Tibial artery (tissue), 4 donors: ENCODE measurements at regions not wholly inside any gene's neighbourhood (a gene's known extent, or its start where the extent isn't known, plus 50 kb on each side); places are given as distances from the start of the nearest gene placed in this dataset.
"Not testable (repeated sequence)": the region's sequence is repeated elsewhere in the genome, so short reads cannot be mapped to it uniquely, and the experiment has no call there.

Experiments
- DNase-seq, 2 donors: peaks; one replicate each; pipeline ENCODE4 v3.0.0-alpha.2; 2019
- H3K27ac ChIP-seq, 2 donors: fragments of 200-600 bp; sonication (generic) in 1 of 2; 1 replicate in 1 of 2; 2 replicates in 1 of 2; pipeline ENCODE4 v1.5.1; 2018 to 2019; ENCODE audit warnings: mild to moderate bottlenecking in 1 of 2
- H3K27me3 ChIP-seq, 2 donors: fragments of 200-600 bp; sonication (generic) in 1 of 2; one replicate each; pipeline versions ENCODE4 v1.5.1 to v1.6.0; 2016 to 2019
- H3K36me3 ChIP-seq, 3 donors: fragments of 200-600 bp; sonication (generic) in 2 of 3; one replicate each; pipeline ENCODE4 v1.5.1; 2016 to 2019; ENCODE audit warnings: mild to moderate bottlenecking in 2 of 3
- H3K4me1 ChIP-seq, 4 donors: fragments of 200-600 bp; sonication (generic) in 2 of 4; 1 replicate in 3 of 4; 2 replicates in 1 of 4; pipeline ENCODE4 v1.5.1; 2016 to 2019
- H3K4me3 ChIP-seq, 2 donors: fragments of 200-600 bp; sonication (generic) in 1 of 2; 1 replicate in 1 of 2; 2 replicates in 1 of 2; pipeline ENCODE4 v1.5.1; 2018 to 2019; ENCODE audit warnings: mild to moderate bottlenecking in 2 of 2
- H3K9me3 ChIP-seq, 3 donors: fragments of 200-600 bp; sonication (generic) in 1 of 3; one replicate each; pipeline ENCODE4 v1.5.1; 2016 to 2019
- CTCF ChIP-seq, 2 experiments: fragments of 200-600 bp in 1 of 2; fragments of 450-650 bp in 1 of 2; IDR thresholded peaks; one replicate each; pipeline ENCODE4 v1.5.1; 2017 to 2019; ENCODE audit warnings: antibody characterized with exemption in 2 of 2, mild to moderate bottlenecking in 1 of 2, moderate library complexity in 1 of 2
- intact Hi-C: fragments of 100-400 bp; cut with DNase I; formaldehyde crosslinking; loops from one replicate; pipeline ENCODE4 v1.15.0; 2023; ENCODE audit warnings: low total_unique reads

- DNase-seq: no peak
- H3K9me3 ChIP-seq: no peaks in the 10 kb centered on the region
- H3K27ac ChIP-seq: no peak overlapping the region
- H3K36me3 ChIP-seq: no peaks in the 10 kb centered on the region
- no peaks in the 10 kb centered on the region for H3K27me3 ChIP-seq
- TF ChIP-seq CTCF (IDR thresholded peaks at IDR 0.05): no peak
- intact Hi-C loops: no loop called here
- no peaks in the 10 kb centered on the region for H3K4me1 ChIP-seq
- no peak overlapping the region for H3K4me3 ChIP-seq
Observed at GRCh38 chr19:28318469-28319179, 894.3 kb downstream of the UQCRFS1 start.

GRCh38 chr19:28316464-28316863, 896.5 kb downstream of the UQCRFS1 start:
- no peaks in the 10 kb centered on the region for H3K27me3 ChIP-seq
- H3K4me1 ChIP-seq: no peaks in the 10 kb centered on the region
- intact Hi-C loops: no loop called here
- no peak overlapping the region for H3K4me3 ChIP-seq
- H3K36me3 ChIP-seq: no peaks in the 10 kb centered on the region
- no peaks in the 10 kb centered on the region for H3K9me3 ChIP-seq
- no peak overlapping the region for H3K27ac ChIP-seq
- TF ChIP-seq CTCF (IDR thresholded peaks at IDR 0.05): no peak
- no peak for DNase-seq

- no peaks in the 10 kb centered on the region for H3K9me3 ChIP-seq
- H3K4me3 ChIP-seq: no peak overlapping the region
- H3K4me1 ChIP-seq: no peaks in the 10 kb centered on the region
- no peak for DNase-seq
- no peaks in the 10 kb centered on the region for H3K36me3 ChIP-seq
- H3K27me3 ChIP-seq: no peaks in the 10 kb centered on the region
- no peak for TF ChIP-seq CTCF (IDR thresholded peaks at IDR 0.05)
- intact Hi-C loops: no loop called here
- no peak overlapping the region for H3K27ac ChIP-seq
Observed at GRCh38 chr19:28314756-28315155, 898.2 kb downstream of the UQCRFS1 start.

GRCh38 chr19:28314287-28314686, 898.7 kb downstream of the UQCRFS1 start:
- Histone ChIP-seq H3K36me3 (no peaks in the 10 kb centered on the region), H3K27ac (no peak overlapping the region), H3K27me3 (no peaks in the 10 kb centered on the region), H3K9me3 (no peaks in the 10 kb centered on the region), H3K4me3 (no peak overlapping the region), H3K4me1 (no peaks in the 10 kb centered on the region)
- TF ChIP-seq CTCF (IDR thresholded peaks at IDR 0.05): no peak
- DNase-seq: no peak
- intact Hi-C loops: no loop called here

GRCh38 chr19:28313633-28314032, 899.3 kb downstream of the UQCRFS1 start:
- no peak for DNase-seq
- Histone ChIP-seq H3K4me1 (no peaks in the 10 kb centered on the region), H3K4me3 (no peak overlapping the region), H3K9me3 (no peaks in the 10 kb centered on the region), H3K27ac (no peak overlapping the region), H3K36me3 (no peaks in the 10 kb centered on the region), H3K27me3 (no peaks in the 10 kb centered on the region)
- intact Hi-C loops: no loop called here
- no peak for TF ChIP-seq CTCF (IDR thresholded peaks at IDR 0.05)

GRCh38 chr19:28312269-28312668, 900.7 kb downstream of the UQCRFS1 start:
- no peak for TF ChIP-seq CTCF (IDR thresholded peaks at IDR 0.05)
- intact Hi-C loops: no loop called here
- no peaks in the 10 kb centered on the region for H3K36me3 ChIP-seq
- no peaks in the 10 kb centered on the region for H3K27me3 ChIP-seq
- no peak overlapping the region for H3K27ac ChIP-seq
- no peaks in the 10 kb centered on the region for H3K4me1 ChIP-seq
- no peak overlapping the region for H3K4me3 ChIP-seq
- no peak for DNase-seq
- no peaks in the 10 kb centered on the region for H3K9me3 ChIP-seq

- DNase-seq, intact Hi-C loops, H3K4me1 ChIP-seq, H3K36me3 ChIP-seq, H3K4me3 ChIP-seq, H3K9me3 ChIP-seq, H3K27me3 ChIP-seq, H3K27ac ChIP-seq: not testable (repeated sequence)
Observed at GRCh38 chr19:28310829-28311228, 902.1 kb downstream of the UQCRFS1 start.
